ENCODE measurements at regions not wholly inside any gene's neighbourhood (a gene's known extent, or its start where the extent isn't known, plus 50 kb on each side); places are given as distances from the start of the nearest gene placed in this dataset.

- TF ChIP-seq CTCF (IDR thresholded peaks at IDR 0.05) (no peak), POLR2A (IDR thresholded peaks at IDR 0.05) (no peak)
These were observed 163.7 kb downstream of the MOBP start for GRCh38 chr3:39631136-39631535.

Data from uterus (tissue), 2 donors.